HEK293T (cell line): ENCODE measurements at regions not wholly inside any gene's neighbourhood (a gene's known extent, or its start where the extent isn't known, plus 50 kb on each side); places are given as distances from the start of the nearest gene placed in this dataset.

Source experiments
- ARNT ChIP-seq: fragments of 450-650 bp; IDR thresholded peaks from 2 replicates; pipeline ENCODE4 v1.6.1; 2017; ENCODE audit warnings: mild to moderate bottlenecking
- BHLHE40 ChIP-seq: fragments of 450-650 bp; IDR thresholded peaks from 2 replicates; pipeline ENCODE4 v1.6.1; 2016; ENCODE audit warnings: mild to moderate bottlenecking, moderate library complexity, borderline replicate concordance
- CTBP1 ChIP-seq: fragments of 450-650 bp; IDR thresholded peaks from 2 replicates; pipeline ENCODE4 v1.6.1; 2016; ENCODE audit warnings: borderline replicate concordance
- ELF4 ChIP-seq: fragments of 450-650 bp; IDR thresholded peaks from 2 replicates; pipeline ENCODE4 v1.6.1; 2017; ENCODE audit warnings: antibody characterized with exemption
- FOXA1 ChIP-seq: fragments of 450-650 bp; IDR thresholded peaks from 2 replicates; pipeline ENCODE4 v1.6.1; 2016; ENCODE audit warnings: mild to moderate bottlenecking
- FOXK2 ChIP-seq: fragments of 450-650 bp; IDR thresholded peaks from 2 replicates; pipeline ENCODE4 v1.6.1; 2016; ENCODE audit warnings: mild to moderate bottlenecking
- FOXM1 ChIP-seq: fragments of 450-650 bp; IDR thresholded peaks from 2 replicates; pipeline ENCODE4 v1.6.1; 2017; ENCODE audit warnings: mild to moderate bottlenecking, borderline replicate concordance
- HDGF ChIP-seq: fragments of 450-650 bp; IDR thresholded peaks from 2 replicates; pipeline ENCODE4 v1.6.1; 2017; ENCODE audit warnings: antibody characterized with exemption, borderline replicate concordance
- LEF1 ChIP-seq: fragments of 450-650 bp; IDR thresholded peaks from 2 replicates; pipeline ENCODE4 v1.6.1; 2017; ENCODE audit warnings: mild to moderate bottlenecking, borderline replicate concordance
- NFRKB ChIP-seq: fragments of 450-650 bp; IDR thresholded peaks from 2 replicates; pipeline ENCODE4 v1.6.1; 2016; ENCODE audit warnings: mild to moderate bottlenecking, moderate library complexity
- SP1 ChIP-seq: fragments of 450-650 bp; IDR thresholded peaks from 2 replicates; pipeline ENCODE4 v1.6.1; 2017
- SUZ12 ChIP-seq: fragments of 450-650 bp; IDR thresholded peaks from 2 replicates; pipeline ENCODE4 v1.6.1; 2016; ENCODE audit warnings: mild to moderate bottlenecking
- TARDBP ChIP-seq: fragments of 450-650 bp; IDR thresholded peaks from 2 replicates; pipeline ENCODE4 v1.6.1; 2016
- TF ChIP-seq, protein P1 (sequence below): fragments of 450-650 bp; IDR thresholded peaks from 2 replicates; pipeline ENCODE4 v1.6.1; 2016

DNA sequence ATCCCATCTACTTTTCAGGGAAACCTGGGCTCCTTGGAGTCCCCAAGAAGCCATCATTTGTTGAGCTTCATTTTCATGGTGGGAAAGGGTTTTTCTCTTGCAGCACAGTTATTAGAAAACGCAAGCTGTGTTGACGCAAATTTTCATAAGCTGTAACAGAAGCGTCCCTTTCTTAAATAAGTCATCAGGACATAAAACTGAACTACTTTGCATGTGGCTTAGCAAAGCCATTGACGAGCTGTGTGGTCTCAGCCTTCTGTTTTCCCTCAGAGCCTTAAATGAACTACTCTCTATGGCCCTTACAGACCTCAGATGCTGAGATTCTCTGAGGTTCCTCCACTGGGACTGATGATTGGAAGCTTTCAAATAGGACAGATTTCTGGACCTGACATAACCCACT, 85.1 kb downstream of the ARL4C start:
- TF ChIP-seq FOXM1: no peak
- no peak for TF ChIP-seq SP1
- TF ChIP-seq ELF4: no peak
- TF ChIP-seq BHLHE40: no peak
- TF ChIP-seq CTBP1: no peak
- no peak for TF ChIP-seq SUZ12
- no peak for TF ChIP-seq FOXA1
- TF ChIP-seq TARDBP: no peak
- no peak for TF ChIP-seq FOXK2
- no peak for TF ChIP-seq LEF1
- no peak for TF ChIP-seq HDGF
- TF ChIP-seq, protein P1, sequence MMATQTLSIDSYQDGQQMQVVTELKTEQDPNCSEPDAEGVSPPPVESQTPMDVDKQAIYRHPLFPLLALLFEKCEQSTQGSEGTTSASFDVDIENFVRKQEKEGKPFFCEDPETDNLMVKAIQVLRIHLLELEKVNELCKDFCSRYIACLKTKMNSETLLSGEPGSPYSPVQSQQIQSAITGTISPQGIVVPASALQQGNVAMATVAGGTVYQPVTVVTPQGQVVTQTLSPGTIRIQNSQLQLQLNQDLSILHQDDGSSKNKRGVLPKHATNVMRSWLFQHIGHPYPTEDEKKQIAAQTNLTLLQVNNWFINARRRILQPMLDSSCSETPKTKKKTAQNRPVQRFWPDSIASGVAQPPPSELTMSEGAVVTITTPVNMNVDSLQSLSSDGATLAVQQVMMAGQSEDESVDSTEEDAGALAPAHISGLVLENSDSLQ: no peak
- TF ChIP-seq ARNT: no peak
- no peak for TF ChIP-seq NFRKB
